ENCODE measurements at regions not wholly inside any gene's neighbourhood (a gene's known extent, or its start where the extent isn't known, plus 50 kb on each side); places are given as distances from the start of the nearest gene placed in this dataset.

- no peak overlapping the region for H3K9ac ChIP-seq (ENCODE audit: extremely low read depth, insufficient read length, low read length)
- Mint-ChIP-seq H3K9me3 (no peaks in the 10 kb centered on the region), H3K4me1 (no peaks in the 10 kb centered on the region), H3K36me3 (ENCODE audit: insufficient read depth in 1 of 3, low read depth in 3 of 3) (no peaks in the 10 kb centered on the region), H3K27me3 (ENCODE audit: low read depth) (no peaks in the 10 kb centered on the region), H3K27ac (no peak overlapping the region), H3K4me3 (no peak overlapping the region)
- H2AK5ac ChIP-seq (ENCODE audit: insufficient read length, low read length), result no peak overlapping the region
- H3K79me1 ChIP-seq (ENCODE audit: insufficient read depth, low read depth, low read length, poor library complexity, severe bottlenecking), result no peaks in the 10 kb centered on the region
- no peak overlapping the region for H2BK5ac ChIP-seq (ENCODE audit: insufficient read length, low read length)
- no peak overlapping the region for H2BK12ac ChIP-seq (ENCODE audit: insufficient read length, low read depth, low read length)
- H3K4ac ChIP-seq (ENCODE audit: low read depth, low read length), result no peak overlapping the region
- H3K18ac ChIP-seq (ENCODE audit: insufficient read length, low read depth, low read length), result no peak overlapping the region
- no peak overlapping the region for H4K8ac ChIP-seq (replicated peaks; ENCODE audit: insufficient read length, low read depth, low read length)
- no peak overlapping the region for H2BK15ac ChIP-seq (ENCODE audit: low read depth, low read length)
- no peak overlapping the region for H3K4me2 ChIP-seq (ENCODE audit: insufficient read depth, insufficient read length, low read length)
- H3K4me1 ChIP-seq (ENCODE audit: insufficient read depth, low read length), result no peaks in the 10 kb centered on the region
- H2BK120ac ChIP-seq (ENCODE audit: low read depth, low read length, poor library complexity, severe bottlenecking), result no peak overlapping the region
- H3K79me2 ChIP-seq (ENCODE audit: insufficient read depth, low read length), result no peaks in the 10 kb centered on the region
- no peak overlapping the region for H3K27ac ChIP-seq (ENCODE audit: insufficient read length, low read depth, low read length)
- no peak overlapping the region for H3T11ph ChIP-seq (ENCODE audit: low read length)
- H4K5ac ChIP-seq (ENCODE audit: insufficient read length, low read depth, low read length), result no peak overlapping the region
- no peak overlapping the region for H3K23ac ChIP-seq (ENCODE audit: insufficient read length, low read depth, low read length)
- no peak for DNase-seq
- no peaks in the 10 kb centered on the region for H3K23me2 ChIP-seq (ENCODE audit: insufficient read length, low read depth, low read length, poor library complexity, severe bottlenecking)
- no peak overlapping the region for H2AFZ ChIP-seq (ENCODE audit: low read length)
- no peak overlapping the region for H3K56ac ChIP-seq (ENCODE audit: insufficient read length, low read depth, low read length)
- no peaks in the 10 kb centered on the region for H3K9me3 ChIP-seq (ENCODE audit: control insufficient read depth, low read depth, low read length)
- H3K14ac ChIP-seq (ENCODE audit: insufficient read depth, low read length), result no peak overlapping the region
- no peaks in the 10 kb centered on the region for H4K20me1 ChIP-seq (ENCODE audit: control insufficient read depth, insufficient read depth, insufficient read length)
- no peak overlapping the region for H2BK20ac ChIP-seq (ENCODE audit: low read depth, low read length, poor library complexity, severe bottlenecking)
- H3K27me3 ChIP-seq (ENCODE audit: insufficient read depth, low read length), result no peaks in the 10 kb centered on the region
- no peak for TF ChIP-seq CTCF (conservative IDR thresholded peaks at IDR 0.05)
- H4K91ac ChIP-seq (ENCODE audit: insufficient read length, low read depth, low read length), result no peak overlapping the region
- WGBS (ENCODE audit: extremely low coverage, insufficient read length, low lambda C conversion rate), result no CpG with 5 or more reads among the region's 2 CpGs
Observed at GRCh38 chr18:65329010-65329409, 421.8 kb upstream of the CDH7 start.
